ENCODE measurements at regions not wholly inside any gene's neighbourhood (a gene's known extent, or its start where the extent isn't known, plus 50 kb on each side); places are given as distances from the start of the nearest gene placed in this dataset.

DNA sequence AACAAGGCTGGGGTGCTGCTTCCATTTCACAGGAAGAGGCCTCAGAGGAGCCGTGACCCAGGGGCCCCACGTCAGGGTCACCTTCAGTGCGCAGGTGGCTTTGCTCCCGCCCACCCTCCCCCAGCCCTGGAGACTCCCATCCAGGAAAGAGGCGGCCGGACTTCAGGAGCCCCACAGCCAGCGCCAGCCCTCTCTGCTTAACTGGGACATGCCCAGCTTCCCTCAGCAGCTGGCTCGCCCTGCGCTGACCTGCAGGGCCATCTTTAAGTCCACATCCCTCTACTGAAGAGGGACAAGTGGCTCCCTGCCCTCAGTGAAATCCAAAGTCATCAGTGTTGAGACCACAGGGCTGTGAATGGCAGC, 141.9 kb upstream of the PPP2R2D start:
- no peak for TF ChIP-seq CTCF (IDR thresholded peaks at IDR 0.05)
- TF ChIP-seq POLR2A (IDR thresholded peaks at IDR 0.05): no peak

All from thyroid gland (tissue), 4 donors.